K562 (cell line): ENCODE measurements at regions not wholly inside any gene's neighbourhood (a gene's known extent, or its start where the extent isn't known, plus 50 kb on each side); places are given as distances from the start of the nearest gene placed in this dataset.

ENCODE experiments used
- ATAC-seq: fragments of 200-7000 bp; cut with Tn5 transposase; 3 replicates; pipeline ENCODE4 v1.9.1; 2020; ENCODE audit warnings: moderate library complexity
- BruUV-seq: library from RNA; stranded (reverse); fragments of 400-500 nt; replicated peaks from 2 replicates; lab custom pipeline; 2021; lab: Mats Ljungman, UMichigan
- CTCF ChIA-PET: fragments of 300-600 bp; formaldehyde crosslinking; extraction: SDS; loops from one replicate; lab custom pipeline; 2021; ENCODE audit warnings: low intra/inter-chr PET ratio; lab: Yijun Ruan, JAX
- POLR2A ChIA-PET: fragments of 300-600, 350-650 bp; sonication (Branson Sonifier 250); formaldehyde crosslinking; extraction: SDS; loops from one replicate; lab custom pipeline; 2021; ENCODE audit warnings: antibody characterized with exemption, inconsistent platforms; lab: Yijun Ruan, JAX
- DNase-seq, 4 experiments: peaks; one replicate each; pipeline versions ENCODE4 v3.0.0 to v3.0.0-alpha.2; 2011 to 2018; ENCODE audit warnings: low spot score in 3 of 4, mixed read lengths in 3 of 4; ENCODE audit errors: extremely low read depth in 1 of 4
- FAIRE-seq: peaks from 2 replicates; lab custom pipeline; 2011; peaks lifted over from hg19 to GRCh38; lab: Jason Lieb, UNC
- H2AFZ ChIP-seq: 2 replicates; pipeline ENCODE4 v1.6.0; 2011; ENCODE audit warnings: low read depth, low read length, control low read depth, inconsistent platforms
- H3K27ac ChIP-seq: fragments of 200-600 bp; 3 replicates; pipeline ENCODE4 v1.8.0; 2011; ENCODE audit warnings: low read depth, mild to moderate bottlenecking, control low read depth, inconsistent platforms, low read length, moderate library complexity, mixed read lengths; ENCODE audit errors: extremely low read depth
- H3K27me3 ChIP-seq, 2 experiments: fragments of 300-600 bp in 1 of 2; 2 replicates in 1 of 2; 3 replicates in 1 of 2; pipeline versions ENCODE4 v1.6.0 to v1.8.0; 2011; ENCODE audit warnings: inconsistent platforms in 2 of 2, low read length in 2 of 2, mild to moderate bottlenecking in 1 of 2, mixed read lengths in 1 of 2, moderate library complexity in 1 of 2; ENCODE audit not compliant: control insufficient read depth in 2 of 2, insufficient read depth in 2 of 2
- H3K36me3 ChIP-seq: fragments of 300-600 bp; 3 replicates; pipeline ENCODE4 v1.8.0; 2011; ENCODE audit warnings: mild to moderate bottlenecking, low read length, inconsistent platforms; ENCODE audit not compliant: control insufficient read depth, insufficient read depth
- H3K4me1 ChIP-seq, 2 experiments: fragments of 200-600 bp in 1 of 2; replicated peaks in 1 of 2; 2 replicates in 1 of 2; 3 replicates in 1 of 2; pipeline versions ENCODE4 v1.5.1 to v1.8.0; 2011; ENCODE audit warnings: inconsistent platforms in 2 of 2, low read length in 2 of 2, mild to moderate bottlenecking in 1 of 2, mixed read lengths in 1 of 2, moderate library complexity in 1 of 2; ENCODE audit not compliant: control insufficient read depth in 2 of 2, insufficient read depth in 2 of 2
- H3K4me2 ChIP-seq: 2 replicates; pipeline ENCODE4 v1.6.1; 2011; ENCODE audit warnings: low read length, control low read depth, inconsistent platforms, mixed read lengths; ENCODE audit not compliant: insufficient read depth
- H3K4me3 ChIP-seq: fragments of 200-600 bp; sonication (generic), shearing (Covaris generic); 2 replicates; pipeline ENCODE4 v1.5.1; 2016; ENCODE audit warnings: control low read depth, inconsistent platforms
- H3K79me2 ChIP-seq: fragments of 200-600 bp; 3 replicates; pipeline ENCODE4 v1.8.0; 2011; ENCODE audit warnings: low read length, inconsistent platforms; ENCODE audit not compliant: control insufficient read depth, insufficient read depth
- H3K9ac ChIP-seq, 2 experiments: 2 replicates each; pipeline versions ENCODE4 v1.6.0 to v1.6.1; 2011; ENCODE audit warnings: low read depth in 2 of 2, low read length in 2 of 2, control low read depth in 1 of 2, inconsistent platforms in 1 of 2, mild to moderate bottlenecking in 1 of 2, mixed read lengths in 1 of 2; ENCODE audit not compliant: insufficient read depth in 1 of 2
- H3K9me1 ChIP-seq: one replicate; pipeline ENCODE4 v1.6.0; 2011; ENCODE audit warnings: inconsistent platforms, mild to moderate bottlenecking, low read length, moderate library complexity; ENCODE audit not compliant: control insufficient read depth, insufficient read depth
- H3K9me3 ChIP-seq: replicated peaks from 2 replicates; pipeline ENCODE4 v1.5.1; 2011; ENCODE audit warnings: low read depth, low read length, inconsistent platforms; ENCODE audit not compliant: control insufficient read depth, insufficient read depth
- H4K20me1 ChIP-seq: replicated peaks from 2 replicates; pipeline ENCODE4 v1.6.1; 2011; ENCODE audit warnings: low read length, inconsistent platforms, mixed read lengths; ENCODE audit not compliant: control insufficient read depth, insufficient read depth
- BCOR ChIP-seq: fragments of 450-650 bp; IDR thresholded peaks from 2 replicates; pipeline ENCODE4 v1.6.1; 2016
- FOXJ2 ChIP-seq: fragments of 200-800 bp; sonication (Bioruptor generic); IDR thresholded peaks from 2 replicates; pipeline ENCODE4 v1.6.1; 2016; ENCODE audit warnings: missing genetic modification characterization, missing compliant biosample characterization
- HNRNPLL ChIP-seq: fragments of 200-400 bp; formaldehyde crosslinking; IDR thresholded peaks from 2 replicates; pipeline ENCODE4 v1.6.1; 2017; ENCODE audit warnings: low read length, low read depth, mild to moderate bottlenecking; ENCODE audit not compliant: poor library complexity, severe bottlenecking
- JUND ChIP-seq, 2 experiments: IDR thresholded peaks; 2 replicates in 1 of 2; 3 replicates in 1 of 2; pipeline ENCODE4 v1.6.1; 2011; ENCODE audit warnings: borderline replicate concordance in 2 of 2, low read depth in 2 of 2, low read length in 2 of 2, improper control_type of control experiment in 1 of 2, missing biosample characterization in 1 of 2, missing genetic modification characterization in 1 of 2, missing genetic modification reagents in 1 of 2
- RFX1 ChIP-seq: fragments of 450-650 bp; IDR thresholded peaks from 2 replicates; pipeline ENCODE4 v1.6.1; 2016; ENCODE audit warnings: mild to moderate bottlenecking, moderate library complexity
- SAFB ChIP-seq: fragments of 200-400 bp; formaldehyde crosslinking; IDR thresholded peaks from 2 replicates; pipeline ENCODE4 v1.6.1; 2017; ENCODE audit warnings: low read depth, low read length, borderline replicate concordance
- TAF15 ChIP-seq: fragments of 200-400 bp; formaldehyde crosslinking; IDR thresholded peaks from 2 replicates; pipeline ENCODE4 v1.6.1; 2017; ENCODE audit warnings: mild to moderate bottlenecking, low read depth, low read length, moderate library complexity
- ZBTB1 ChIP-seq: sonication (generic); formaldehyde crosslinking; IDR thresholded peaks from 2 replicates; pipeline ENCODE4 v1.8.1; 2023; ENCODE audit warnings: missing genetic modification reagents, low read depth, mild to moderate bottlenecking, borderline replicate concordance
- ZNF57 ChIP-seq: fragments of 450-650 bp; formaldehyde crosslinking; IDR thresholded peaks from 2 replicates; pipeline ENCODE4 v1.4.0; 2020; ENCODE audit warnings: mild to moderate bottlenecking, moderate library complexity
- WGBS: fragments of 100-300 bp; shearing (Covaris generic); methylation state at CpG from one replicate; pipeline ENCODE4 v1.1.6; 2016; ENCODE audit warnings: low coverage, mixed read lengths; ENCODE audit not compliant: insufficient coverage; ENCODE audit errors: missing lambda C conversion rate; 5-methylcytosine and 5-hydroxymethylcytosine counted together
- in situ Hi-C: fragments of 300-500 bp; cut with MboI; formaldehyde crosslinking; loops from 4 replicates; pipeline ENCODE4 v1.15.0; 2018; ENCODE audit warnings: inconsistent platforms, mixed read lengths
- intact Hi-C: fragments of 100-400 bp; cut with micrococcal nuclease; formaldehyde crosslinking; loops from 2 replicates; pipeline ENCODE4 v1.14.2; 2022
- TF ChIP-seq, protein P1 (sequence below): fragments of 250-450 bp; sonication (Bioruptor Pico); IDR thresholded peaks from 2 replicates; pipeline ENCODE4 v1.8.0; 2022; ENCODE audit warnings: moderate library complexity, mild to moderate bottlenecking, inconsistent platforms
- TF ChIP-seq, protein P2 (sequence below), 2 experiments: fragments of 450-650 bp in 1 of 2; sonication (generic) in 1 of 2; formaldehyde crosslinking in 1 of 2; IDR thresholded peaks in 1 of 2; conservative IDR thresholded peaks in 1 of 2; 2 replicates each; pipeline versions ENCODE4 v1.6.1 to v1.8.1; 2016 to 2023; ENCODE audit warnings: mild to moderate bottlenecking in 2 of 2, moderate library complexity in 2 of 2, inconsistent platforms in 1 of 2, missing genetic modification reagents in 1 of 2

- no peaks in the 10 kb centered on the region for H4K20me1 ChIP-seq
- POLR2A ChIA-PET: no interaction called here
- no peak overlapping the region for H3K4me2 ChIP-seq
- no peaks in the 10 kb centered on the region for H3K4me1 ChIP-seq
- no peak for DNase-seq
- no peak overlapping the region for H3K27ac ChIP-seq
- H3K9ac ChIP-seq: no peak overlapping the region
- no peaks in the 10 kb centered on the region for H3K36me3 ChIP-seq
- intact Hi-C loops: no loop called here
- no peak for FAIRE-seq
- H3K9me1 ChIP-seq: no peaks in the 10 kb centered on the region
- TF ChIP-seq HNRNPLL (no peak), TAF15 (no peak), RFX1 (0 out of 2 replicates have a peak, but pooled peaks have one; percentile 17)
- TF ChIP-seq, all 486 proteins: peak for 1
- H3K79me2 ChIP-seq: no peaks in the 10 kb centered on the region
- 0% methylated on average over 6 of the region's 6 CpGs for WGBS
- H3K4me3 ChIP-seq: no peak overlapping the region
- CTCF ChIA-PET: interaction anchor here (0.7 kb wide), 1 partner anchor 16 kb away, joined by 3 read pairs; no protein-coding TSS in a partner anchor
- in situ Hi-C loops: no loop called here
- ATAC-seq: no peak
- no peak overlapping the region for H2AFZ ChIP-seq
- no TSS peak for BruUV-seq
- no peaks in the 10 kb centered on the region for H3K27me3 ChIP-seq
- no peaks in the 10 kb centered on the region for H3K9me3 ChIP-seq
These were observed 468.9 kb upstream of the TSHZ3 start for GRCh38 chr19:31817971-31818797.

- no peak overlapping the region for H3K27ac ChIP-seq
- no peaks in the 10 kb centered on the region for H3K36me3 ChIP-seq
- ATAC-seq (no peak), DNase-seq (no peak), FAIRE-seq (no peak)
- 0% methylated on average over 2 of the region's 2 CpGs for WGBS
- ChIA-PET CTCF (no interaction called here), POLR2A (no interaction called here)
- no peaks in the 10 kb centered on the region for H3K9me3 ChIP-seq
- intact Hi-C loops (no loop called here), in situ Hi-C loops (no loop called here)
- H4K20me1 ChIP-seq: no peaks in the 10 kb centered on the region
- no peaks in the 10 kb centered on the region for H3K4me1 ChIP-seq
- no TSS peak for BruUV-seq
- TF ChIP-seq, protein P1, sequence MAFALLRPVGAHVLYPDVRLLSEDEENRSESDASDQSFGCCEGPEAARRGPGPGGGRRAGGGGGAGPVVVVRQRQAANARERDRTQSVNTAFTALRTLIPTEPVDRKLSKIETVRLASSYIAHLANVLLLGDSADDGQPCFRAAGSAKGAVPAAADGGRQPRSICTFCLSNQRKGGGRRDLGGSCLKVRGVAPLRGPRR (CRISPR knock-in tag): no peak
- TF ChIP-seq JUND (IDR thresholded peaks at IDR 0.05; ENCODE audit: borderline replicate concordance, low read depth, low read length) (peak; percentile 24; the same call in 1 of the 2 replicates), JUND (tag; IDR thresholded peaks at IDR 0.05; ENCODE audit: borderline replicate concordance, low read depth, low read length) (peak; percentile 29; the same call in 1 of the 3 replicates), ZBTB1 (no peak), BCOR (no peak), FOXJ2 (tag) (no peak), SAFB (no peak), ZNF57 (CRISPR knock-in tag) (no peak)
- TF ChIP-seq, protein P2, sequence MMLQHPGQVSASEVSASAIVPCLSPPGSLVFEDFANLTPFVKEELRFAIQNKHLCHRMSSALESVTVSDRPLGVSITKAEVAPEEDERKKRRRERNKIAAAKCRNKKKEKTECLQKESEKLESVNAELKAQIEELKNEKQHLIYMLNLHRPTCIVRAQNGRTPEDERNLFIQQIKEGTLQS (IDR thresholded peaks at IDR 0.05): 0 out of 2 replicates have a peak, but pooled peaks have one; percentile 24
- TF ChIP-seq, protein P2 (CRISPR knock-in tag; conservative IDR thresholded peaks at IDR 0.05): no peak
- no peak overlapping the region for H3K9ac ChIP-seq
- no peaks in the 10 kb centered on the region for H3K27me3 ChIP-seq
- no peak overlapping the region for H2AFZ ChIP-seq
- H3K4me2 ChIP-seq: no peak overlapping the region
- H3K9me1 ChIP-seq: no peaks in the 10 kb centered on the region
- H3K4me3 ChIP-seq: no peak overlapping the region
- H3K79me2 ChIP-seq: no peaks in the 10 kb centered on the region
These were observed 469.5 kb upstream of the TSHZ3 start for GRCh38 chr19:31818798-31819105.
